GM12892 (cell line): ENCODE measurements at regions not wholly inside any gene's neighbourhood (a gene's known extent, or its start where the extent isn't known, plus 50 kb on each side); places are given as distances from the start of the nearest gene placed in this dataset.
A peak's percentile ranks its signal among the peaks of the same experiment; 100 is the strongest.

ENCODE experiments used
- DNase-seq: peaks from one replicate; pipeline ENCODE4 v3.0.0; 2011; ENCODE audit not compliant: insufficient read length
- FAIRE-seq: peaks from 2 replicates; lab custom pipeline; 2011; peaks lifted over from hg19 to GRCh38; lab: Jason Lieb, UNC
- POLR2A ChIP-seq: IDR thresholded peaks from 2 replicates; pipeline ENCODE4 v1.6.1; 2011; ENCODE audit warnings: low read depth, low read length, control low read depth
- POLR2AphosphoS5 ChIP-seq: IDR thresholded peaks from 2 replicates; pipeline ENCODE4 v1.6.1; 2011; ENCODE audit warnings: low read depth, low read length, control low read depth
- TAF1 ChIP-seq: IDR thresholded peaks from 2 replicates; pipeline ENCODE4 v1.6.1; 2011; ENCODE audit warnings: low read depth, mild to moderate bottlenecking, control low read depth, low read length, borderline replicate concordance

- DNase-seq (no peak), FAIRE-seq (no peak)
- TF ChIP-seq TAF1 (no peak), POLR2A (no peak)
Measured at GRCh38 chr5:168147106-168147505, 144.3 kb upstream of the WWC1 start.

- TF ChIP-seq POLR2AphosphoS5 = no peak
- no peak for TF ChIP-seq TAF1
- TF ChIP-seq POLR2A = no peak
- FAIRE-seq (no peak), DNase-seq (no peak)
Measured at GRCh38 chr5:168147568-168148360, 143.7 kb upstream of the WWC1 start.

DNA sequence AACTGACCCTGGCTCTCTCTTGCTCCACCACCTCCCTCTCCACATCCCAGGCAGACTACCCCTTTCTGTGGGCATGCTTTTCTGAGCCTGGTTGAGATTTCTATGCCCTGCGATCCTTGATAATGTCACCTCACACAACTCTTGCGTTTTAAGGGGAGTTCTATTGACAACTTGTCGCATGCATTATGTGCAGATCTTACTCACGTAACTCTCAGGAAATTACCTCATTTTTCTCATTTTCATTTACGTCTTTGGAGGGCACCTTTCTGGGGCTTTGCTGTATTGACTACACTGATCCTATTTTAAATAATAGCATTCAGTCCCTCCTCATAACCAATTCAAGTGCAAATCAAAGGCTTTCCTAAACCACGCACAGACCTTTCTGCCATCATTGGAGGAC, 140.4 kb upstream of the WWC1 start:
- TF ChIP-seq POLR2A (no peak), POLR2AphosphoS5 (no peak), TAF1 (no peak)
- DNase-seq (no peak), FAIRE-seq (peak; percentile 79)

DNA sequence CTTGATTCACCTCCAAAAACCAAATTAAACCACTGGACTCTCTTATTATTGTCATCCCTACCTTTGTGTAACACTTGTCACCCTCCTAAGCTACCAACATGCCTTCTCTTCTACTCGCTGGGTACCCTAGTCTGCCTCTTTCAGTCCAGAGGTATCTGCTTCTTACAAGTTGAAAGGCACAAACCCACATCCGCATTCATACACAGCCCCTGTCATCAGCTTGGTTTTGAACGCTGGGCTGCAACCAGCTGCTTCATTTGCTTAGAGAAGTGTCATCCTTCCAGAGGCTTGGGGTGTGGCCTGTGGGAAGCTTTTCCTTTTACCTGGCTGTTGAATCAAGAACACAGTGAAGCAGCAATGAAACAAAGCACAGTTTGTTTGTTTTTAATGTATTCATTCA, 138.8 kb upstream of the WWC1 start:
- TF ChIP-seq POLR2A (no peak), POLR2AphosphoS5 (no peak), TAF1 (no peak)
- DNase-seq = no peak
- peak; percentile 93 for FAIRE-seq

DNA sequence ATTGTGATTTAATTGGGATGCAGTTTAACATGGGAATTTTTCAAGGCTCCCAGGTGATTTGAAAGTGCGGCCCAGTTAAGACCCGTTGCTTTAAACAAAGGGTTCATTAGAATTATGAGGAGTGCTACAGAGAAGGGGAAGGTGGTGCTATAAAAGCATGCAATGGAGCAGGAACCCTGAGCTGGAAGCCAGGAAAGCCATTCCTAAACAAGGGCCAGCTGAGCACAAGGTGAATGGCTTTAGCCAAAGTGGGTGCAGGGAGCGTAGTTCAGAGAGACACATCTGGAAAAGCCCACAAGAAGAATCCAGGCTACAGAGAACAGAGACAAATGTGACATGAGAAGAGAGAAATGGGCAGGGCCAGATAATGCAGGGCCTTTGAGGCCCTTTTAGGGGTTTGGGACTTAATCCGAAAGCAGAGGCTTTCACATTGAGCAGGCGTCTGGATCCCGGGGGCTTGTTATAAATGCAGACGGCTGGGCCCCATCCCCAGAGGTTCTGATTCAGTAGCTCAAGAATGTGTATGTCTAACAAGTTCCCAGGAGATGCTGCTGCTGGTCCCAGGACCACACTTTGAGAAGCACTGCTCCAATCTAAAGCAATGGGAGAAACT, 138.1 kb upstream of the WWC1 start:
- DNase-seq (no peak), FAIRE-seq (no peak)
- no peak for TF ChIP-seq TAF1
- no peak for TF ChIP-seq POLR2A
- TF ChIP-seq POLR2AphosphoS5 = no peak

GRCh38 chr5:168153876-168154270, 137.6 kb upstream of the WWC1 start:
- FAIRE-seq = no peak
- DNase-seq = no peak
- no peak for TF ChIP-seq POLR2AphosphoS5
- no peak for TF ChIP-seq POLR2A
- no peak for TF ChIP-seq TAF1

DNA sequence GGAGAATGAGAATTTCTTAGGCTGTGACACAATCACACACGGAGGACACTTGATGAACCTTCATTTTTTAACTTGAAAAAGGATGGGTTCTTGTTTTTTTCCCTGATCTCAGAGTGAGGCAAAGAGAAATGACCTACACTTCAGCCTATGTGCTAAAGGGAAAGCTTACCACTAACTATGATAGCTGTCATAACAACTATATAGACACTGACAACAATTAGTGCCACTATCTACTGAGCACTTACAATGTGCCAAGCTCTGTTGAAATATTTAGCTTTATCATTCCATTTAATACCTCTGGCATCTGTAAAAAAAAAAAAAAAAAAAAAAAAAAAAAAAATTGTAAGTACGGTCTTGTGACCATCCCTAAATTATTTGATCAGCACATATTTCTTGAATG, 135.9 kb upstream of the WWC1 start:
- TF ChIP-seq TAF1 (no peak), POLR2A (no peak), POLR2AphosphoS5 (no peak)
- FAIRE-seq (no peak), DNase-seq (no peak)

DNA sequence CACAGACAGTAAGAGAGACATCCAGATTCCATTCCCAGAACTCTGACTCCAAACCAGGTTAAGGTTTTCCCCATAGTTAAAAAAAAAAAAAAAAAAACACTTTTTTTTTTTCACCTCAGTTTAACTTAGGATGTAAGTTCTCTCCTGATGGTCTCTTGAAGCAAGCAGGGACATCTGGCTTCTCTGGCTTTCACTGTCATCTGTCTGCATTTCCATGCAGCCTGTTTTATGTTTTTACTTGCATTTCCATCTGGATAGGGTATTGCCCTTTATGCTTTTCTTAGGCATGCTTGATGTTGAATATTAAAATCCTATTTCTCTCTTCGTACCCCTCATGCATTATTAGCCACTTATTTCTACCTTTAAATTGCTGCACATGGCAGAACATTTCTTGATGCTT, 135.3 kb upstream of the WWC1 start:
- TF ChIP-seq POLR2AphosphoS5 = no peak
- TF ChIP-seq TAF1 = no peak
- no peak for TF ChIP-seq POLR2A
- DNase-seq = no peak
- FAIRE-seq = no peak

DNA sequence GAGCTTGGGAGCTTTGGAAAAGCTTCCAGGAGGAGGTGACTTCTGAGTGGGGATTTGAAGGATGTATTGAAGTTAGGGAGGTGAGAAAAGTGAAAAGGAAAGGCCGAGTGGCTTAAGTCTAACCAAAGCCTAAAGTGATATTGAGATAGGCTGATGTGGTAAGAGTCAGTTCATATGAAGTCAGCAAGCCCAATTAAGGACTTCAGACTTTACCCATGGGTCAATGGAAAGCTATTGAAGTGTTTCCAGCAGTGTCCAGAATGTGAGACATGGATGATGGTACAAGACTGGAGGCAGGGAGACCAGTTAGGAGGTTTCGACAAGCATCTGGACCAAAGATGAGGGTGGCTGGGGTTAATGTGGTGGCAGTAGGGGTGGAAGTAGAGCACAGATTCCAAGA, 134.3 kb upstream of the WWC1 start:
- FAIRE-seq = no peak
- no peak for DNase-seq
- TF ChIP-seq POLR2A (no peak), TAF1 (no peak), POLR2AphosphoS5 (no peak)

DNA sequence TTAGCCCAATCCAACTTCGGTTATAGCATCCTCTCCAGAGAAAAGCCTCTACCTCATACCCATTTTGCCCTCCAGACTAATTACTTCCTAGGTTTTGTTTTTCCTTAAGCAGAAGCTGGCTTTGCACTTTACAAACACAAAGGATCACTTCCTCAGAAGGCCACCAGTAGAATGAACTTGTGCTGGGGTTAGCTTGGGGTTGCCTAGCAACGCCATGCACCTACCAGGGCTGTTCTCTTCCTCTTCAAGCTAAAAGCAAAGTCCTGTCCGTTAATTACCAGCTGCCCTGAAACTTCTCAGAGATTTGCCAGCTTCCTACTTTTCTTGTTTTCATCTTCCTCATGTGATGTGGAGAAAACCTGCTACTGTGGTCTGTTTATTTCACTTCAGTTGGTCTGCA, 132.0 kb upstream of the WWC1 start:
- no peak for FAIRE-seq
- no peak for DNase-seq
- TF ChIP-seq POLR2AphosphoS5 (no peak), TAF1 (no peak), POLR2A (no peak)

DNA sequence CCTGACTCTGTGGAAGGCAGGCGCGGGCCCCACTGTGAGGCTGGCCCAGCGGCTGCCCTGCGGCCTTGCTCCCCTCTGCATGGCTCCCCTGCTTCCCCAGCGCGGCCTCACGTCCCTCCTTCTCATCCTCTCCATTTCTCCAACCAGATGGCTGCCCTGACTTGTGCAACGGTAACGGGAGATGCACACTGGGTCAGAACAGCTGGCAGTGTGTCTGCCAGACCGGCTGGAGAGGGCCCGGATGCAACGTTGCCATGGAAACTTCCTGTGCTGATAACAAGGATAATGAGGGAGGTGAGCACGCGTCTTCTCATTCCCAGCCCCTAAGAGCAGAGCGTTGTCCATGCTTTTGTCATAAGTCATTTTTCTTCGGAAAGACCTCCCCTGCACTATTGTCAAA, 129.0 kb upstream of the WWC1 start:
- TF ChIP-seq TAF1 = no peak
- TF ChIP-seq POLR2A = no peak
- TF ChIP-seq POLR2AphosphoS5 = no peak
- no peak for DNase-seq
- FAIRE-seq = no peak

DNA sequence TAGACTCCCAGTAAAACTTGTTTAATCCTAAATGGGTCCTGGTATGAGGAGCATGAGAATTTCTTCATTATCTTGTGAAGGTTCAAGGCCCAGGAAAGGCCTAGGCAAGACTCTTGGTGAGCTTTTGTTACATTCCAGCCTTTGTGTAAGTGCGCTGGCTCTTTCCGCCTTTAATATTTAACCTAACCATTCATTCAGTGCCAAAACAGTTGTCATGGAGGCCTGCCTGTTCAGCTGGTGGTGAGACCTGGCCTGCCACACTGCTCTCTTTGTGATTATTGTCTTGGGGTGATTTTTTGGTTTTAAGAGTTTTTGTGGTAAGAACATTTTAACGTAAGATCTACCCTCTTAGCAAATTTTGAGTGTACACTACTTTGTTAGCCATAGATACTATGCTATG, 127.5 kb upstream of the WWC1 start:
- TF ChIP-seq POLR2A (no peak), TAF1 (no peak), POLR2AphosphoS5 (no peak)
- no peak for FAIRE-seq
- no peak for DNase-seq
